Esophagus squamous epithelium (tissue), 5 donors: ENCODE measurements at regions not wholly inside any gene's neighbourhood (a gene's known extent, or its start where the extent isn't known, plus 50 kb on each side); places are given as distances from the start of the nearest gene placed in this dataset.
"Not testable (repeated sequence)": the region's sequence is repeated elsewhere in the genome, so short reads cannot be mapped to it uniquely, and the experiment has no call there.

Experiments
- DNase-seq: peaks from one replicate; lab custom pipeline; 2025; lab: John Stamatoyannopoulos, UW
- H3K27ac ChIP-seq, 4 donors: fragments of 200-600 bp; sonication (generic); one replicate each; pipeline ENCODE4 v1.5.1; 2016 to 2019; ENCODE audit warnings: mild to moderate bottlenecking in 1 of 4
- H3K27me3 ChIP-seq, 4 donors: fragments of 200-600 bp; sonication (generic); 1 replicate in 3 of 4; 2 replicates in 1 of 4; pipeline versions ENCODE4 v1.5.1 to v1.6.0; 2017 to 2021; ENCODE audit warnings: antibody characterized with exemption in 1 of 4
- H3K36me3 ChIP-seq, 3 donors: fragments of 200-600 bp; sonication (generic); one replicate each; pipeline ENCODE4 v1.5.1; 2016 to 2019
- H3K4me1 ChIP-seq, 3 donors: fragments of 200-600 bp; sonication (generic); one replicate each; pipeline ENCODE4 v1.5.1; 2017 to 2019
- H3K4me3 ChIP-seq, 4 donors: fragments of 200-600 bp; sonication (generic); 1 replicate in 3 of 4; 2 replicates in 1 of 4; pipeline ENCODE4 v1.5.1; 2016 to 2019; ENCODE audit warnings: mild to moderate bottlenecking in 2 of 4, moderate library complexity in 1 of 4
- H3K9me3 ChIP-seq, 3 donors: fragments of 200-600 bp; sonication (generic); one replicate each; pipeline ENCODE4 v1.5.1; 2016 to 2019
- CTCF ChIP-seq, 6 experiments: fragments of 450-650 bp in 4 of 6; fragments of 200-600 bp in 2 of 6; sonication (generic) in 2 of 6; IDR thresholded peaks; one replicate each; pipeline ENCODE4 v1.5.1; 2016 to 2019; ENCODE audit warnings: antibody characterized with exemption in 6 of 6, mild to moderate bottlenecking in 4 of 6, moderate library complexity in 4 of 6
- POLR2A ChIP-seq, 4 donors: fragments of 450-650 bp; IDR thresholded peaks; one replicate each; pipeline ENCODE4 v1.6.1; 2017; ENCODE audit warnings: antibody characterized with exemption in 4 of 4, mild to moderate bottlenecking in 4 of 4, moderate library complexity in 3 of 4
- WGBS, 2 donors: methylation state at CpG; one replicate each; pipeline ENCODE4 v1.1.5; 2018; 5-methylcytosine and 5-hydroxymethylcytosine counted together
- intact Hi-C: fragments of 100-400 bp; cut with DNase I; formaldehyde crosslinking; loops from one replicate; pipeline ENCODE4 v1.15.0; 2022
- donor health status: DM: yes; HTN: yes; CAD: no.

GRCh38 chr5:12883395-12883794 is 979.1 kb upstream of the CTNND2 start:
- WGBS, 2 donors, result 87 to 90% methylated on average over 5 of the region's 5 CpGs
- DNase-seq, result no peak
- no peaks in the 10 kb centered on the region for H3K27me3 ChIP-seq
- H3K9me3 ChIP-seq, result no peaks in the 10 kb centered on the region
- no peaks in the 10 kb centered on the region for H3K36me3 ChIP-seq
- no peaks in the 10 kb centered on the region for H3K4me1 ChIP-seq
- TF ChIP-seq CTCF (IDR thresholded peaks at IDR 0.05) (no peak), POLR2A (IDR thresholded peaks at IDR 0.05) (no peak)
- intact Hi-C loops, result no loop called here
- H3K27ac ChIP-seq, result no peak overlapping the region
- no peak overlapping the region for H3K4me3 ChIP-seq

GRCh38 chr5:12876541-12877298 is 972.5 kb upstream of the CTNND2 start:
- H3K4me3 ChIP-seq, result no peak overlapping the region
- H3K4me1 ChIP-seq, result no peaks in the 10 kb centered on the region
- TF ChIP-seq CTCF (IDR thresholded peaks at IDR 0.05) (no peak), POLR2A (IDR thresholded peaks at IDR 0.05) (no peak)
- no peak for DNase-seq
- intact Hi-C loops, result no loop called here
- 33% methylated on average over 1 of the region's 1 CpG; no CpG with 5 or more reads in 1 of the 2 donors for WGBS, 2 donors
- H3K27me3 ChIP-seq, result no peaks in the 10 kb centered on the region
- H3K27ac ChIP-seq, result no peak overlapping the region
- no peaks in the 10 kb centered on the region for H3K9me3 ChIP-seq
- H3K36me3 ChIP-seq, result no peaks in the 10 kb centered on the region

GRCh38 chr5:12870872-12871539 is 966.8 kb upstream of the CTNND2 start:
- 50 to 55% methylated on average over 1 of the region's 1 CpG for WGBS, 2 donors
- Histone ChIP-seq H3K9me3 (no peaks in the 10 kb centered on the region), H3K27ac (no peak overlapping the region), H3K27me3 (no peaks in the 10 kb centered on the region), H3K4me3 (no peak overlapping the region), H3K36me3 (no peaks in the 10 kb centered on the region), H3K4me1 (no peaks in the 10 kb centered on the region)
- no peak for DNase-seq
- intact Hi-C loops, result no loop called here
- TF ChIP-seq CTCF (IDR thresholded peaks at IDR 0.05) (no peak), POLR2A (IDR thresholded peaks at IDR 0.05) (no peak)

GRCh38 chr5:12865529-12865928 is 961.3 kb upstream of the CTNND2 start:
- Histone ChIP-seq H3K27ac (no peak overlapping the region), H3K27me3 (no peaks in the 10 kb centered on the region), H3K9me3 (no peaks in the 10 kb centered on the region), H3K36me3 (no peaks in the 10 kb centered on the region), H3K4me1 (no peaks in the 10 kb centered on the region), H3K4me3 (no peak overlapping the region)
- no peak for DNase-seq
- TF ChIP-seq POLR2A (IDR thresholded peaks at IDR 0.05) (no peak), CTCF (IDR thresholded peaks at IDR 0.05) (no peak)
- intact Hi-C loops, result no loop called here

- intact Hi-C loops, result no loop called here
- H3K9me3 ChIP-seq, result no peaks in the 10 kb centered on the region
- TF ChIP-seq CTCF (IDR thresholded peaks at IDR 0.05), result no peak
- TF ChIP-seq POLR2A (IDR thresholded peaks at IDR 0.05), result no peak
Observed at GRCh38 chr5:12861886-12862654, 957.8 kb upstream of the CTNND2 start.

GRCh38 chr5:12856105-12856504 is 951.9 kb upstream of the CTNND2 start:
- H3K9me3 ChIP-seq, H3K4me3 ChIP-seq, H3K36me3 ChIP-seq, H3K27ac ChIP-seq, H3K4me1 ChIP-seq, H3K27me3 ChIP-seq, intact Hi-C loops, DNase-seq: not testable (repeated sequence)
- WGBS, 2 donors, result 20 to 40% methylated on average over 1 of the region's 1 CpG

More at GRCh38 chr5:12861886-12862654, 957.8 kb upstream of the CTNND2 start:
- Histone ChIP-seq H3K27me3 (no peaks in the 10 kb centered on the region), H3K4me3 (no peak overlapping the region), H3K27ac (no peak overlapping the region), H3K36me3 (no peaks in the 10 kb centered on the region), H3K4me1 (no peaks in the 10 kb centered on the region)
- 61 to 81% methylated on average over 6 of the region's 7 CpGs for WGBS, 2 donors
- no peak for DNase-seq
